Calu3 (cell line): ENCODE measurements at regions not wholly inside any gene's neighbourhood (a gene's known extent, or its start where the extent isn't known, plus 50 kb on each side); places are given as distances from the start of the nearest gene placed in this dataset.

Experiments used
- BruUV-seq: library from RNA; stranded (reverse); fragments of 400-500 nt; replicated peaks from 2 replicates; lab custom pipeline; 2021; lab: Mats Ljungman, UMichigan
- CTCF ChIA-PET: fragments of 300-600 bp; sonication (Branson Sonifier 250); formaldehyde crosslinking; loops from one replicate; lab custom pipeline; 2022; ENCODE audit warnings: antibody characterized with exemption; lab: Charles Lee
- DNase-seq: peaks from one replicate; pipeline ENCODE4 v3.0.0; 2022
- H3K27ac Mint-ChIP-seq: one replicate; pipeline ENCODE4 v1.8.0; 2022; ENCODE audit warnings: mixed read lengths; ENCODE audit not compliant: unreplicated experiment
- H3K27me3 Mint-ChIP-seq: one replicate; pipeline ENCODE4 v1.8.0; 2022; ENCODE audit warnings: mixed read lengths; ENCODE audit not compliant: unreplicated experiment
- H3K36me3 Mint-ChIP-seq: one replicate; pipeline ENCODE4 v1.8.0; 2022; ENCODE audit warnings: mild to moderate bottlenecking, moderate library complexity, mixed read lengths; ENCODE audit not compliant: insufficient read depth, unreplicated experiment
- H3K4me1 Mint-ChIP-seq: one replicate; pipeline ENCODE4 v1.8.0; 2022; ENCODE audit warnings: mild to moderate bottlenecking, low read depth, mixed read lengths; ENCODE audit not compliant: unreplicated experiment
- H3K4me3 Mint-ChIP-seq: one replicate; pipeline ENCODE4 v1.8.0; 2022; ENCODE audit warnings: mild to moderate bottlenecking, low read depth, moderate library complexity, mixed read lengths; ENCODE audit not compliant: unreplicated experiment
- H3K9me3 Mint-ChIP-seq: one replicate; pipeline ENCODE4 v1.8.0; 2022; ENCODE audit warnings: low read depth, mixed read lengths; ENCODE audit not compliant: unreplicated experiment
- intact Hi-C: fragments of 100-400 bp; cut with micrococcal nuclease; formaldehyde crosslinking; loops from one replicate; pipeline ENCODE4 v1.10.0; 2022; ENCODE audit not compliant: unreplicated experiment
- TF ChIP-seq, protein P1 (sequence below): fragments of 200-600 bp; IDR thresholded peaks from one replicate; pipeline ENCODE4 v1.8.0; 2022; ENCODE audit warnings: antibody characterized with exemption; ENCODE audit not compliant: unreplicated experiment

DNA sequence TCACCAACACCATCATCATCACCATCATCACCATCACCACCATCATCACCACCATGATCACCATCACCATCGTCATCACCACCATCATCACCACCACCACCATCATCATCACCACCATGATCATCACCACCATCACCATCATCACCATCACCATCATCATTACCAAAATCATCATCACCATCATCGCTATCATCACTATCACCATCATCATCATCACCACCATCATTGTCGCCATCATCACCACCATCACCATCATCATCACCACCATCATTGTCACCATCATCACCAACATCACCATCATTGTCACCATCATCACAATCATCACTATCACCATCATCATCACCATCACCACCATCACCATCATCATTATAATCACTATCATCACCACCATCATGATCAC lies 893.5 kb downstream of the TBC1D22A start:
- DNase-seq, result no peak
- Mint-ChIP-seq H3K4me3 (no peak overlapping the region), H3K9me3 (peaks cover 23% of the 10 kb centered on the region), H3K27me3 (no peaks in the 10 kb centered on the region), H3K36me3 (no peaks in the 10 kb centered on the region), H3K27ac (no peak overlapping the region), H3K4me1 (no peaks in the 10 kb centered on the region)
- TF ChIP-seq, protein P1, sequence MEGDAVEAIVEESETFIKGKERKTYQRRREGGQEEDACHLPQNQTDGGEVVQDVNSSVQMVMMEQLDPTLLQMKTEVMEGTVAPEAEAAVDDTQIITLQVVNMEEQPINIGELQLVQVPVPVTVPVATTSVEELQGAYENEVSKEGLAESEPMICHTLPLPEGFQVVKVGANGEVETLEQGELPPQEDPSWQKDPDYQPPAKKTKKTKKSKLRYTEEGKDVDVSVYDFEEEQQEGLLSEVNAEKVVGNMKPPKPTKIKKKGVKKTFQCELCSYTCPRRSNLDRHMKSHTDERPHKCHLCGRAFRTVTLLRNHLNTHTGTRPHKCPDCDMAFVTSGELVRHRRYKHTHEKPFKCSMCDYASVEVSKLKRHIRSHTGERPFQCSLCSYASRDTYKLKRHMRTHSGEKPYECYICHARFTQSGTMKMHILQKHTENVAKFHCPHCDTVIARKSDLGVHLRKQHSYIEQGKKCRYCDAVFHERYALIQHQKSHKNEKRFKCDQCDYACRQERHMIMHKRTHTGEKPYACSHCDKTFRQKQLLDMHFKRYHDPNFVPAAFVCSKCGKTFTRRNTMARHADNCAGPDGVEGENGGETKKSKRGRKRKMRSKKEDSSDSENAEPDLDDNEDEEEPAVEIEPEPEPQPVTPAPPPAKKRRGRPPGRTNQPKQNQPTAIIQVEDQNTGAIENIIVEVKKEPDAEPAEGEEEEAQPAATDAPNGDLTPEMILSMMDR, result no peak
- no TSS peak for BruUV-seq
- CTCF ChIA-PET, result interaction anchor here (0.7 kb wide), 1 partner anchor 127 kb away, joined by 3 read pairs; no protein-coding TSS in a partner anchor
- intact Hi-C loops, result no loop called here

DNA sequence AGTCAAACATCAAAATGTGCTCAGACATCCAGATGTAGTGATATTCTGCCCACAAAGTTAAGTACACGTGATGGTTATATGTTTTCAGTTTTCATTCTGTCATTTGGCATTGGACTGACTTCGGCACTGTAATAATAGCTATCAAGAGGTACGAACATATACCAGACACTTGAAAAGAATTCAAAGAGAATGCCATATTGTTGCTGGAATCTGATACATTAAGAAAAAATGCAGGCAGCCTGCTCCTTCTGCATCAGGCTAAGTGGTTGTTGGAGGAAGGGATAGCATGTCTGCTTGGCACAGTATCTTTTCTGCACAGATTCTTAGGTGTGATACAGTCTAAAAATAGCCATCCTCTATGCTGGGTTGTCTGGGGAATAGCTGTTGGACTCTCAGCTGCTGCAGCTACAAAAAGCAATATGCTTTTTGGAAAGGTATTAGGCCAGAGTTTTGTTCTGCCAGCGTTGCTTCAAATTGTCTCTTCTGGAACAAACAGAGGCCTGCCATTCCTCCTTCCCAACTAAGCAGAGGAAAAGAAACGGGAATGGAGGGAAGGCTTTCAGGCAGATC lies 892.6 kb downstream of the TBC1D22A start:
- no TSS peak for BruUV-seq
- Mint-ChIP-seq H3K4me3 (no peak overlapping the region), H3K9me3 (peaks cover 15% of the 10 kb centered on the region), H3K36me3 (no peaks in the 10 kb centered on the region), H3K27me3 (no peaks in the 10 kb centered on the region), H3K4me1 (no peaks in the 10 kb centered on the region), H3K27ac (no peak overlapping the region)
- intact Hi-C loops, result no loop called here
- no peak for DNase-seq
- TF ChIP-seq, protein P1, result no peak
- CTCF ChIA-PET, result no interaction called here

DNA sequence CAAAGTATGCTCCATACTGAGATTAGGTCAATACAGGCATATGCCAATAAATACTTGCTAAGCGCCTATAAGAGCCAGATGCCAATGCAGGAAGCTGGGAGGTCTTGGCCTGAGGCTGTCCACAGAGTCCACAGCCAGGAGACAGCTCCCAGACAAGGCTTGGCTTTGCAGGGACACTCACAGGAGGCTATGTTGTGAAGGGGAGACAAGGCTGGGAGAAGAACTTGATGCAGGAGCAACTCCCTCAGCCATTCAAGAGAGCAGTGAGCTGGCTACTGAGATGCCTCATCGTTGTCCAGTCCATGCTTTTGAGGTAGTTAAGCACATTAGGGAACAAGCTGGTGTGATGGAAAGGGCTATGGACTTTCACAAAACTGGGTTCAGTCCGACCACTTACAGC lies 891.5 kb downstream of the TBC1D22A start:
- BruUV-seq, result no TSS peak
- no peaks in the 10 kb centered on the region for H3K36me3 Mint-ChIP-seq
- intact Hi-C loops, result no loop called here
- peaks cover 15% of the 10 kb centered on the region for H3K9me3 Mint-ChIP-seq
- no peaks in the 10 kb centered on the region for H3K27me3 Mint-ChIP-seq
- H3K27ac Mint-ChIP-seq, result no peak overlapping the region
- no peak overlapping the region for H3K4me3 Mint-ChIP-seq
- TF ChIP-seq, protein P1, result no peak
- CTCF ChIA-PET, result no interaction called here
- no peaks in the 10 kb centered on the region for H3K4me1 Mint-ChIP-seq
- DNase-seq, result no peak

DNA sequence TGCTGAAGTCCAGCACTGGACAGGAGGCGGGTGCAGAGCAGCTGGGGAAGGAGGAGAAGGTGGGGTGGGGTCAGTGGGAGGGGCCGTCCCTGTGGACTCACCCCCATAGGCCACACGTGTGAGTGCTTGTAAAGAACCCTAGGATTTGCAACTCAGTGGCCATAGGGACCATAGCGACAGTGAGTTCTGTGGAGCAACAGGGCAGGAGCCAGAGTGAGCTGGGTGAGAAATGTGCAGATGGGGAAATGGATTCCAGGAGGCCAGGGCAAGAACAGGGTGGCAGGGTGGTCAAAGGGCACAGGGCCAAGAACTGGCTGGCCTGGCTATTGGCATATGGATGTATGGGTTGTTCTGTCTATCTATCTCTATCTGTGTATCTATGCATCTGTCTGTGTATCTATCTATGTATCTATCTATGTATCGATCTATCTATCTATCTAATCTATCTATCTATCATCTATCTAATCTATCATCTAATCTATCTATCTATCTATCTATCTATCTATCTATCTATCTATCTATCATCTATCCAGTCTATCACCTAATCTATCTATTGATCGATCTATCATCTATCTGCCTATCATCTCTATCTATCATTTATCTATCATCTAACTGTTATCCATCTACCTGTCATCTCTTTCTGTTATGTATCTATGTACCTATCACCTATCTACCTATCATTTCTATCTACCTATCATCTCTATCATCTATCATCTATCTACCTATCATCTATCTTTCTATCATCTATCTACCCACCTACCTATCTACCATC lies 889.0 kb downstream of the TBC1D22A start:
- intact Hi-C loops, result no loop called here
- CTCF ChIA-PET, result no interaction called here
- no peaks in the 10 kb centered on the region for H3K27me3 Mint-ChIP-seq
- no peaks in the 10 kb centered on the region for H3K36me3 Mint-ChIP-seq
- DNase-seq, result no peak
- no peak overlapping the region for H3K4me3 Mint-ChIP-seq
- peaks cover 15% of the 10 kb centered on the region for H3K9me3 Mint-ChIP-seq
- no peaks in the 10 kb centered on the region for H3K4me1 Mint-ChIP-seq
- no peak overlapping the region for H3K27ac Mint-ChIP-seq
- BruUV-seq, result no TSS peak
- TF ChIP-seq, protein P1, result no peak
